Mesendoderm (in vitro differentiated cells): ENCODE measurements at regions not wholly inside any gene's neighbourhood (a gene's known extent, or its start where the extent isn't known, plus 50 kb on each side); places are given as distances from the start of the nearest gene placed in this dataset.

Experiments
- DNase-seq: peaks from one replicate; pipeline ENCODE4 v3.0.0; 2013
- H2AK5ac ChIP-seq: 2 replicates; pipeline ENCODE4 v1.6.1; 2013; ENCODE audit warnings: low read length, inconsistent platforms
- H2BK120ac ChIP-seq: 2 replicates; pipeline ENCODE4 v1.6.1; 2013; ENCODE audit warnings: low read depth, mild to moderate bottlenecking, low read length, moderate library complexity, mixed read lengths
- H2BK15ac ChIP-seq: replicated peaks from 2 replicates; pipeline ENCODE4 v1.6.1; 2013; ENCODE audit warnings: low read depth, mild to moderate bottlenecking, moderate library complexity
- H2BK5ac ChIP-seq: 2 replicates; pipeline ENCODE4 v1.6.1; 2013; ENCODE audit warnings: low read length, inconsistent platforms
- H3K18ac ChIP-seq: 2 replicates; pipeline ENCODE4 v1.6.1; 2013; ENCODE audit warnings: mild to moderate bottlenecking, low read length, mixed read lengths
- H3K23ac ChIP-seq: one replicate; pipeline ENCODE4 v1.6.1; 2013; ENCODE audit warnings: low read length
- H3K27ac ChIP-seq: 2 replicates; pipeline ENCODE4 v1.5.1; 2013; ENCODE audit warnings: low read depth, mild to moderate bottlenecking, inconsistent platforms, low read length, moderate library complexity
- H3K27me3 ChIP-seq: 2 replicates; pipeline ENCODE4 v1.6.1; 2013; ENCODE audit warnings: low read length, control low read depth, mild to moderate bottlenecking, inconsistent platforms; ENCODE audit not compliant: insufficient read depth, poor library complexity
- H3K36me3 ChIP-seq: 2 replicates; pipeline ENCODE4 v1.6.1; 2013; ENCODE audit warnings: low read length, inconsistent platforms; ENCODE audit not compliant: control insufficient read depth, insufficient read depth
- H3K4ac ChIP-seq: one replicate; pipeline ENCODE4 v1.6.1; 2013; ENCODE audit warnings: low read depth, mild to moderate bottlenecking, low read length, moderate library complexity
- H3K4me1 ChIP-seq: 2 replicates; pipeline ENCODE4 v1.6.1; 2013; ENCODE audit warnings: low read depth, low read length, inconsistent platforms; ENCODE audit not compliant: control insufficient read depth
- H3K4me2 ChIP-seq: 2 replicates; pipeline ENCODE4 v1.6.1; 2013; ENCODE audit warnings: low read length
- H3K4me3 ChIP-seq: 2 replicates; pipeline ENCODE4 v1.5.1; 2013; ENCODE audit warnings: mild to moderate bottlenecking, low read length
- H3K56ac ChIP-seq: one replicate; pipeline ENCODE4 v1.6.1; 2013; ENCODE audit warnings: low read length
- H3K79me1 ChIP-seq: 2 replicates; pipeline ENCODE4 v1.6.1; 2013; ENCODE audit warnings: low read length, inconsistent platforms
- H3K79me2 ChIP-seq: 2 replicates; pipeline ENCODE4 v1.6.1; 2013; ENCODE audit warnings: mild to moderate bottlenecking, low read length; ENCODE audit not compliant: control insufficient read depth, insufficient read depth
- H3K9ac ChIP-seq: 2 replicates; pipeline ENCODE4 v1.6.1; 2013; ENCODE audit warnings: low read length, inconsistent platforms
- H4K5ac ChIP-seq: one replicate; pipeline ENCODE4 v1.6.1; 2013; ENCODE audit warnings: low read length
- H4K8ac ChIP-seq: one replicate; pipeline ENCODE4 v1.6.1; 2013; ENCODE audit warnings: low read depth, mild to moderate bottlenecking, control low read depth, low read length, moderate library complexity
- WGBS: extraction: QIAGEN DNeasy Blood & Tissue Kit; methylation state at CpG from one replicate; pipeline ENCODE4 v1.1.7; 2013; ENCODE audit warnings: low lambda C conversion rate, missing lambda C conversion rate; ENCODE audit not compliant: insufficient coverage; ENCODE audit errors: extremely low coverage; 5-methylcytosine and 5-hydroxymethylcytosine counted together

DNA sequence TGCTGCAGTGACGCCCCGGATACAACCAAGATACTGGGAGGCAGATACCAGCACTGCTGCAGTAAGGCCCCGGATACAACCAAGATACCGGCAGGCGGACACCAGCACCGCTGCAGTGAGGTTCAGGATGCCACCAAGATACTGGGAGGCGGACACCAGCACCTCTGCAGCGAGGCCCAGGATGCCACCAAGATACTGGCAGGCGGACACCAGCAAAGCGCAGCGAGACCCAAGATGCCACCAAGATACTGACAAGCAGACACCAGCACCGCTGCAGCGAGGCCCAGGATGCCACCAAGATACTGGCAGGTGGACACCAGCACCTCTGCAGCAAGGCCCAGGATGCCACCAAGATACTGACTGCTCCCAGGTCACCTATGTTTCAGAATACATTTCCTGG, 225.2 kb downstream of the BRD1 start:
- Histone ChIP-seq H3K4me1 (no peaks in the 10 kb centered on the region), H3K79me1 (no peaks in the 10 kb centered on the region), H2AK5ac (no peak overlapping the region), H4K8ac (no peak overlapping the region), H3K4me2 (no peak overlapping the region), H2BK120ac (no peak overlapping the region), H3K18ac (no peak overlapping the region), H3K9ac (no peak overlapping the region), H3K79me2 (no peaks in the 10 kb centered on the region), H3K4ac (no peak overlapping the region), H3K23ac (no peak overlapping the region), H3K56ac (no peak overlapping the region), H3K27me3 (no peaks in the 10 kb centered on the region), H2BK15ac (no peak overlapping the region), H4K5ac (no peak overlapping the region), H3K36me3 (no peaks in the 10 kb centered on the region), H3K27ac (no peak overlapping the region), H3K4me3 (no peak overlapping the region), H2BK5ac (no peak overlapping the region)
- DNase-seq: no peak
- no CpG with 5 or more reads among the region's 13 CpGs for WGBS

DNA sequence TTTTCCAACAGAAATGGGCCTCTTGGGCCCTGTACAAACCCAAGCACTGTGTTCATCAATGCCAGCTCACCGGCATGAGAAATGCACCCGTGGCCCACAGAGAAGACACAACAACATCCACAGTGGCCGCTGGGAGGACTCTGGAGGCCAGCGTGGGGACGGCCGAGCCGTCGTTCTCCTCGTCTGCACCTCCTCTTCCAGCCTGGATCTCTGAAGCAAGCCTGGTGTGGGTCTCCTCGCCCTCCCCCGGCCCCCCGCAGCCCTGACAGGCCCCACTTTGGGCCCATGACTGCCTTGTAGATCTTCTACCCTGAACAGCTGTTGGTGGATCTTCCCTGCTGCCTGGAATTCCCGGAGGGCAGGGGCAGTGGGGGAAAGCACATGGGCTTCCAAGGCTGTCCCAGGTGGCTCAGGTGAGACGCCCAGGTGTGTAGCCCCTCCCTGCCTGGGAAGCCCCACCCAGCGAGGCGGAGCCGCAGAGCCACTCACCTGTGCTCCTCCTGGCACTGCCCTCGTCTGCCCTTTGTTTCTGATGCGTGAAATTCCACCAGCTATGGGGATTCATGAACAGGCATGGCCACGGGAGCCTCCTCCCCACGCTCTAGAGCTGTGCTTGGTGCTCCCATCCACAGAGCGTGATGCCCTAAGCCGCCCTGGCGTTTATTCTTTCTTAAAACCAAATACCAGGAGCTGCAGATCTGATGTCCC, 225.9 kb downstream of the BRD1 start:
- Histone ChIP-seq H3K4me1 (no peaks in the 10 kb centered on the region), H3K4ac (no peak overlapping the region), H4K5ac (no peak overlapping the region), H2BK5ac (no peak overlapping the region), H3K18ac (no peak overlapping the region), H3K79me2 (no peaks in the 10 kb centered on the region), H3K79me1 (no peaks in the 10 kb centered on the region), H3K9ac (no peak overlapping the region), H3K36me3 (no peaks in the 10 kb centered on the region), H3K56ac (no peak overlapping the region), H3K23ac (no peak overlapping the region), H3K27me3 (no peaks in the 10 kb centered on the region), H3K4me2 (no peak overlapping the region), H3K4me3 (no peak overlapping the region), H4K8ac (no peak overlapping the region), H3K27ac (no peak overlapping the region), H2AK5ac (no peak overlapping the region), H2BK120ac (no peak overlapping the region), H2BK15ac (no peak overlapping the region)
- no peak for DNase-seq
- WGBS: no CpG with 5 or more reads among the region's 24 CpGs

DNA sequence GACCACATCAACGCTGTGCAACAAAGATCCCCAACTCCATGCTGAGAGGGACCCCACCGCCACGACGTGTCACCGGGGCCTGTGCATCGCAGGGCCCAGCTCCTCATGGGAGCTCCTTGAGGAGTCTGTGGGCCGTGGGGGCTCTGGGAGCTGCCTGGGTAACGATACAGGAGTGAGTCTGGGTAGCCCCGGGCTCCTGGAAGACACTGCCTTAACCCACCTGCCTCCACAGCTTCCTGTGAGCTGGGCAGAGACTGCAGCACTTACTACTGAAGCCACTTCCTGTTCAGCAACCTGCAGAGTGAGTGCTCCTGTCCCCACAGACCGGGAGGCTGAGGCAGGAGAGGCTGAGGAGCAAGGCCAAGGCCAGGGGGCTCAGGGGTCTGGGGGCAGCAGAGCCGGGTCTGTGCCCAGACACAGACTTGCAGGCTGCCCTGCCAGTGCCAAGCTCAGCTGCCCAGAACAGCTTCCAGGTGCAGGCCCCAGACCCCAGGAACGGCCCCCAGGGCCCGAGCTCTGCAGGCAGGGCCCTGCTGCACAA, 226.7 kb downstream of the BRD1 start:
- no peak overlapping the region for H3K18ac ChIP-seq
- no peak overlapping the region for H3K4ac ChIP-seq

DNA sequence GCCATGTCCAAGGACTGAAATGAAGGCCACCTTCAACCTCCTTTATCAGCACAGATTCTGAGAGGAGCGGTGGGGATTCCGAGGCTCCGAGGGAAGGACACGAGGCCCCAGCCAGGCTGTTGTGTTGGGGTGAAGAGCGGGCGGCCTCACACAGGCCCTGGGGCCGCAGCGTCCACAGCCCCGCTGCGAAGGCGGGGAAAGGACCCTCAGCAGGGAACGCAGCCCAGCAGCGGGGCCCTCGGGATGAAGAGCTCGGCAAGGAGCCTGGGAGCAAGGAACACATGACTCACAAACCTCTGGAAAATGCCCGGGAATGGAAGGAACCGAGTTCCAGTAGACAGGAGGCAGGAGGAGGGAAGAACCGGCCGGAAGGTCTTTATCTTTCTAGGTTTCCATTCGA, 227.2 kb downstream of the BRD1 start:
- Histone ChIP-seq H2BK120ac (no peak overlapping the region), H3K79me2 (no peaks in the 10 kb centered on the region), H3K18ac (no peak overlapping the region), H2AK5ac (no peak overlapping the region), H3K23ac (no peak overlapping the region), H3K4ac (no peak overlapping the region), H3K79me1 (no peaks in the 10 kb centered on the region), H3K36me3 (no peaks in the 10 kb centered on the region), H3K4me1 (no peaks in the 10 kb centered on the region), H3K27me3 (no peaks in the 10 kb centered on the region), H3K4me2 (no peak overlapping the region), H2BK15ac (no peak overlapping the region), H3K4me3 (no peak overlapping the region), H4K5ac (no peak overlapping the region), H3K56ac (no peak overlapping the region), H3K9ac (no peak overlapping the region), H3K27ac (no peak overlapping the region), H2BK5ac (no peak overlapping the region), H4K8ac (no peak overlapping the region)
- DNase-seq: no peak
- no CpG with 5 or more reads among the region's 20 CpGs for WGBS

More for the DNA sequence above, 226.7 kb downstream of the BRD1 start:
- Histone ChIP-seq H4K8ac (no peak overlapping the region), H3K4me2 (no peak overlapping the region), H3K27ac (no peak overlapping the region), H3K79me2 (no peaks in the 10 kb centered on the region), H2BK15ac (no peak overlapping the region), H3K79me1 (no peaks in the 10 kb centered on the region), H4K5ac (no peak overlapping the region), H3K27me3 (no peaks in the 10 kb centered on the region), H3K56ac (no peak overlapping the region), H3K4me3 (no peak overlapping the region), H3K23ac (no peak overlapping the region), H3K9ac (no peak overlapping the region), H2BK5ac (no peak overlapping the region), H3K4me1 (no peaks in the 10 kb centered on the region), H2AK5ac (no peak overlapping the region), H2BK120ac (no peak overlapping the region), H3K36me3 (no peaks in the 10 kb centered on the region)
- DNase-seq: no peak
- no CpG with 5 or more reads among the region's 13 CpGs for WGBS

DNA sequence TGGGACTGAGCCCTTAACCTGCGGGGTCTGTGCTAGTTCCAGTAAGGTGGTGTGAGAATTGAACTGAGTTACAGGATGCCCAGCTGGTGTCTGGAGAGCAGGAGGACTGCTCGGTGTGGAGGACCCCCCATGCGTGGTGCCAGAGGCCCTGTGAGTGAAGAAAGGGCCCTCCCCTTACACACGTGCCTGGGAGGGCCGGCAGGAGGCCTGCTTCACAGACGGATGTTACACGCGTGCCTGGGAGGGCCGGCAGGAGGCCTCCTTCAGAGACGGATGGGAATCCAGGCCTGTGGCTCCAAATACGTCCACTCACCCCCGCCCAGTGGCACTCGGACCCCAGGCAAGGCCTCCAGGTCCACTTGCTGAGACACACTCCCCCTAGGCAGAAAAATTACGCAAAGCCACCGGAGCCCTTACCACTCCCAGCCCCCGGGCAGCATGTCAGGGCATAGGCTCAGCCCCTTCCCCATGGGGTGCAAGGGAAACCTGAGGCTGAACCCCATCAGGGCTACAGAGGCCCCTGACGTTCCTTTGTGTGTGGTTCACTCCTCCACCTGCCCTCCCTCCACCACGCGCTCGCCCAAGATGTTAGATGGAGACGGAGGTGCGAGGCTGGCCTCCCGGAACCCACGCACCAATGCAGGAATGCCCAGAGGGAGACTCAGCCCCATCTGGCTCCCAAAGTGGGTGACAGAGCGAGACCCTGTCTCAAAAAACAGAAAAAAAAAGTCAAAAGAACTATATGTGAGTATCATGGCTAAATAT, 227.8 kb downstream of the BRD1 start:
- Histone ChIP-seq H3K27ac (no peak overlapping the region), H3K79me1 (no peaks in the 10 kb centered on the region), H3K36me3 (no peaks in the 10 kb centered on the region), H3K9ac (no peak overlapping the region), H3K27me3 (no peaks in the 10 kb centered on the region), H2BK15ac (no peak overlapping the region), H4K5ac (no peak overlapping the region), H3K4ac (no peak overlapping the region), H3K23ac (no peak overlapping the region), H3K79me2 (no peaks in the 10 kb centered on the region), H2BK5ac (no peak overlapping the region), H4K8ac (no peak overlapping the region), H3K4me1 (no peaks in the 10 kb centered on the region), H2BK120ac (no peak overlapping the region), H3K4me3 (no peak overlapping the region), H2AK5ac (no peak overlapping the region), H3K18ac (no peak overlapping the region), H3K4me2 (no peak overlapping the region), H3K56ac (no peak overlapping the region)
- no CpG with 5 or more reads among the region's 25 CpGs for WGBS
- no peak for DNase-seq
